Immature natural killer cell (primary cell): ENCODE measurements at regions not wholly inside any gene's neighbourhood (a gene's known extent, or its start where the extent isn't known, plus 50 kb on each side); places are given as distances from the start of the nearest gene placed in this dataset.

Source experiments
- DNase-seq, 3 donors: peaks; one replicate each; pipeline ENCODE4 v3.0.0; 2022; ENCODE audit warnings: mixed read lengths in 1 of 3
- H3K27ac Mint-ChIP-seq, 6 donors: one replicate each; pipeline ENCODE4 v1.8.0; 2020; ENCODE audit warnings: mixed read lengths in 6 of 6, mild to moderate bottlenecking in 5 of 6, inconsistent platforms in 4 of 6, moderate library complexity in 3 of 6
- H3K27me3 Mint-ChIP-seq, 3 donors: one replicate each; pipeline ENCODE4 v1.8.0; 2020 to 2021; ENCODE audit warnings: low read depth in 3 of 3, mild to moderate bottlenecking in 3 of 3, mixed read lengths in 3 of 3, moderate library complexity in 3 of 3, inconsistent platforms in 1 of 3
- H3K36me3 Mint-ChIP-seq, 3 donors: one replicate each; pipeline ENCODE4 v1.8.0; 2020; ENCODE audit warnings: mixed read lengths in 3 of 3, inconsistent platforms in 2 of 3, mild to moderate bottlenecking in 2 of 3
- H3K4me1 Mint-ChIP-seq, 2 donors: one replicate each; pipeline ENCODE4 v1.8.0; 2020; ENCODE audit warnings: inconsistent platforms in 2 of 2, mild to moderate bottlenecking in 2 of 2, mixed read lengths in 2 of 2, moderate library complexity in 1 of 2
- H3K4me3 Mint-ChIP-seq, 5 donors: one replicate each; pipeline ENCODE4 v1.8.0; 2020; ENCODE audit warnings: mild to moderate bottlenecking in 5 of 5, mixed read lengths in 5 of 5, inconsistent platforms in 3 of 5, moderate library complexity in 3 of 5
- H3K9me3 Mint-ChIP-seq, 6 donors: one replicate each; pipeline ENCODE4 v1.8.0; 2020; ENCODE audit warnings: mild to moderate bottlenecking in 6 of 6, mixed read lengths in 6 of 6, inconsistent platforms in 4 of 6, moderate library complexity in 3 of 6

GRCh38 chr10:3901370-3901769, 116.4 kb upstream of the KLF6 start:
- peak overlapping the region in 4 of 6 donors; percentile 28 to 79 (median 36) for H3K27ac Mint-ChIP-seq
- H3K27me3 Mint-ChIP-seq, result peaks cover 0 to 2% (median 2%) of the 10 kb centered on the region in 3 donors
- no peaks in the 10 kb centered on the region for H3K9me3 Mint-ChIP-seq
- H3K36me3 Mint-ChIP-seq, result no peaks in the 10 kb centered on the region
- no peak overlapping the region for H3K4me3 Mint-ChIP-seq
- no peak for DNase-seq
- peaks cover 11 to 13% of the 10 kb centered on the region in 2 donors for H3K4me1 Mint-ChIP-seq

DNA sequence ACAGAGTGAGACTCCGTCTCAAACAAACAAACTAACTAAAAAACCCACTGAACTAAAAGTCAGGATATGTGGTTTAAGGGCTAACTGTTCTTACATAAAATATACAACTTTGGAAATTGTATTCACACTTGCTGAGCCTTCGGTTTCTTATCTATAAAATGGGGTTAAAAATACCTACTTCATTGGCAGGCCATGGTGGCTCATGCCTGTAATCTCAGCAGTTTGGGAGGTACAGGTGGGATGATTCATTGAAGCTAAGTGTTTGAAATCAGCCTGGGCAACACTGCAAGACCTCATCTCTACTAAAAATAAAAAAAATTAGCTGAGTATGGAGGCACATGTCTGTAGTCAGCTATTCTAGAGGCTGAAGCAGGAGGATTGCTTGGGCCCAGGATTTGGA, 115.4 kb upstream of the KLF6 start:
- no peak overlapping the region for H3K4me3 Mint-ChIP-seq
- H3K36me3 Mint-ChIP-seq, result no peaks in the 10 kb centered on the region
- H3K9me3 Mint-ChIP-seq, result no peaks in the 10 kb centered on the region
- DNase-seq, result no peak
- peaks cover 11 to 13% of the 10 kb centered on the region in 2 donors for H3K4me1 Mint-ChIP-seq
- H3K27me3 Mint-ChIP-seq, result peaks cover 0 to 2% (median 2%) of the 10 kb centered on the region in 3 donors
- no peak overlapping the region for H3K27ac Mint-ChIP-seq

- Mint-ChIP-seq H3K9me3 (no peaks in the 10 kb centered on the region), H3K27me3 (peaks cover 0 to 2% (median 0%) of the 10 kb centered on the region in 3 donors), H3K36me3 (no peaks in the 10 kb centered on the region), H3K4me3 (no peak overlapping the region), H3K4me1 (peaks cover 19 to 27% of the 10 kb centered on the region in 2 donors), H3K27ac (no peak overlapping the region)
- DNase-seq, result no peak
These were observed 113.8 kb upstream of the KLF6 start for GRCh38 chr10:3898821-3899220.

DNA sequence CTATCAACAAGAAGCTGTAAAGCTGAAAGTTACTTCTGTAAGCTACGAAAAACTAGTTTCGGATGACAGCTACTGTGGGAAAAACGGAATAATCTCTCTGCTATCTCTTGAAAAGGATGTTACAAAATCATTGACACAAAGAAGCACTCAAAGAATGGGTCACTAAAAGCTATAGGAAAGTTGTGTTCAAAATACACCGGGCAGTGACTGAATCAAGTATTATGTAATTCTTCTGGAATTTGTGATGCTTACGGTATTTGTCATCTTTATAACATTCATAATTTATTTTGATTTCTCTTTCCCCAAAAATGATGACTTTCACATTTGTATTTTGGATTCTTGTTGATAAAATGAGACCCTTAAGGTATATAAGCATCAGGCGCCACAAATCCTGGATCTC, 112.1 kb upstream of the KLF6 start:
- H3K27ac Mint-ChIP-seq, result no peak overlapping the region
- H3K4me3 Mint-ChIP-seq, result no peak overlapping the region
- H3K27me3 Mint-ChIP-seq, result peaks cover 0 to 8% (median 0%) of the 10 kb centered on the region in 3 donors

DNA sequence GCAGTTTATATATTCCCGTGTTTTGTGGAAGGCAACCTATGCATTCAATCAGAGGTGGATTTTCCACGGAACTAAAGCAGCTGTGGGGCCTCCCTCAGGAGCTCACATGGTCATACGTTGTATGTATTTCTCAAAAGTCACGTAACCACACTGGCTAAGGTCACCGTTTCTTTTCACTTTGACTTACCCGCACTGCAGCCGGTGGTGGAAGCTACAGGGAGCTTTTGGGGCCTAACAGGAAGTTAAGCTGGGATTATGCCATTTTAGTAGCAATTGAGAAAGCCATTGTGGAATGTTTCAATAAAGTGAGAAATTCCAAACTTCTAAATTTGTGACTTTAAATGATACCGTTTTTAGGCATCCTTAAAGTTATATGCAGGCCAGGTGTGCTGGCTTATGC, 111.2 kb upstream of the KLF6 start:
- Mint-ChIP-seq H3K4me1 (peaks cover 34 to 40% of the 10 kb centered on the region in 2 donors), H3K27ac (peak overlapping the region in 1 of 6 donors; percentile 11), H3K4me3 (no peak overlapping the region), H3K36me3 (no peaks in the 10 kb centered on the region), H3K27me3 (peaks cover 0 to 8% (median 0%) of the 10 kb centered on the region in 3 donors), H3K9me3 (no peaks in the 10 kb centered on the region)
- no peak for DNase-seq

More for the DNA sequence above, 112.1 kb upstream of the KLF6 start:
- no peaks in the 10 kb centered on the region for H3K36me3 Mint-ChIP-seq
- no peak for DNase-seq
- peaks cover 29 to 36% of the 10 kb centered on the region in 2 donors for H3K4me1 Mint-ChIP-seq
- no peaks in the 10 kb centered on the region for H3K9me3 Mint-ChIP-seq

- H3K4me1 Mint-ChIP-seq, result peaks cover 37 to 42% of the 10 kb centered on the region in 2 donors
- H3K4me3 Mint-ChIP-seq, result peak overlapping the region in 1 of 5 donors; percentile 29
- DNase-seq, result no peak
- H3K9me3 Mint-ChIP-seq, result no peaks in the 10 kb centered on the region
- H3K27me3 Mint-ChIP-seq, result peaks cover 0 to 8% (median 0%) of the 10 kb centered on the region in 3 donors
- H3K36me3 Mint-ChIP-seq, result no peaks in the 10 kb centered on the region
- H3K27ac Mint-ChIP-seq, result peak overlapping the region in 4 of 6 donors; percentile 9 to 80 (median 64)
These were observed 110.1 kb upstream of the KLF6 start for GRCh38 chr10:3895045-3895631.

DNA sequence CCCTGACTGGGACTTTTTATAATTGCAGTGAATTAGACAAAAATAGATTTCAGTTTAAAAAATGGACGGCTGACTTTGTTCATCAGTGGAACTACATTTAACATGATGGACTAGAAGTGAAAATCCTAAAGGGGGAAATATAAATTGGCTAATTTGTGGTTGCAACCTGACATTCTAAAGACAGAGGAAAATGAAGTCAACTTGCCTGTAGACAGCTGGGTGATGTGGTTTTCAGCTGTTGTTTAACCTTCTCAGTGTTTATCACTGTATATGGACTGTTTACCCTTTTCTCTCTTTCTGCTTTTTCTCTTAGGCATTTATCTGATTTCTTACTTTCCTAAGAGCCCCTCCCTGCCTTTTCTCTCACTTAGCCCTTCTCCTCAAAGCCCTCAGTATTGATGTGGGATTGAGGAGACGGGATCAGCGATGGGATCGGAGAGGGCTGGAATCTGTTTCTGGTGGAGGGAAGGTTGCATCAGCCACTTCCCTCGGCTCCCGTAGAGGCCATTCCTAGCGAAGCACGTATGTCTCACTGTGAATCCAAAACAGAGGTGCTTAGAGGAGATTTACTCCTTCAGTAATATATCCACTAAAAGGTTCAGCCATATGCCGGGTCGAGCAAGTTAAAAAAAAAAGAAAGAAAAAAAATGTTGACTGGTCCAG, 109.0 kb upstream of the KLF6 start:
- H3K36me3 Mint-ChIP-seq, result no peaks in the 10 kb centered on the region
- DNase-seq, result peak in 1 of 3 donors; percentile 19
- H3K27ac Mint-ChIP-seq, result peak overlapping the region; percentile 68 to 95 (median 82)
- H3K4me1 Mint-ChIP-seq, result peaks cover 37 to 42% of the 10 kb centered on the region in 2 donors
- H3K9me3 Mint-ChIP-seq, result no peaks in the 10 kb centered on the region
- peak overlapping the region in 1 of 5 donors; percentile 53 for H3K4me3 Mint-ChIP-seq
- peaks cover 0 to 8% (median 0%) of the 10 kb centered on the region in 3 donors for H3K27me3 Mint-ChIP-seq

- H3K4me3 Mint-ChIP-seq, result peak overlapping the region; percentile 45 to 77 (median 58)
- no peaks in the 10 kb centered on the region for H3K9me3 Mint-ChIP-seq
- peak overlapping the region; percentile 85 to 95 (median 92) for H3K27ac Mint-ChIP-seq
- no peaks in the 10 kb centered on the region for H3K36me3 Mint-ChIP-seq
- H3K4me1 Mint-ChIP-seq, result peaks cover 37 to 42% of the 10 kb centered on the region in 2 donors
- H3K27me3 Mint-ChIP-seq, result peaks cover 0 to 8% (median 3%) of the 10 kb centered on the region in 3 donors
- DNase-seq, result peak; percentile 71 to 79 (median 79)
These were observed 107.7 kb upstream of the KLF6 start for GRCh38 chr10:3892440-3893425.

DNA sequence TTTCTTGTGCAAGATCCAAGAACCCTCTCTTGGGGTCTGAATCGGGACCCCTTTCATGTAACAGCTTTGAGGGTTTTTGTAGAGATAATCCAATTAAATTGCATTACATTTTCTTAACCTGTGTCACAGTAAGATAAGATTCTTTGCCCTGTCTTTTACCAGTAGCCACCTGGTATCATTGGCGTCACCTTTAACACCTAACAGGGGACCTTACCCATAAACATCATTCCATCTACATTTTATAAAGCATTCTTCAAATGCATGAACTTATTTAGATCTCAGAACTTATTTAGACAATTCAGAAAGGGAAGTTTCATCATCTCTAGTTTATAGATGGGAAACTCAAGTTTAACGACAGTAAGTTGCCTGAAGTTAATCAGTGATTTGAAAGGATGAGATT, 106.4 kb upstream of the KLF6 start:
- DNase-seq, result no peak
- Mint-ChIP-seq H3K27ac (peak overlapping the region; percentile 85 to 95 (median 92)), H3K4me1 (peaks cover 37 to 42% of the 10 kb centered on the region in 2 donors), H3K36me3 (no peaks in the 10 kb centered on the region), H3K9me3 (no peaks in the 10 kb centered on the region), H3K27me3 (peaks cover 0 to 8% (median 3%) of the 10 kb centered on the region in 3 donors), H3K4me3 (peak overlapping the region in 1 of 5 donors; percentile 10)

- Mint-ChIP-seq H3K9me3 (no peaks in the 10 kb centered on the region), H3K36me3 (no peaks in the 10 kb centered on the region), H3K4me1 (peaks cover 37 to 42% of the 10 kb centered on the region in 2 donors), H3K27ac (peak overlapping the region in 5 of 6 donors; percentile 40 to 95 (median 90)), H3K27me3 (peaks cover 0 to 9% (median 3%) of the 10 kb centered on the region in 3 donors), H3K4me3 (peak overlapping the region in 1 of 5 donors; percentile 10)
- DNase-seq, result no peak
These were observed 105.8 kb upstream of the KLF6 start for GRCh38 chr10:3890602-3891352.

DNA sequence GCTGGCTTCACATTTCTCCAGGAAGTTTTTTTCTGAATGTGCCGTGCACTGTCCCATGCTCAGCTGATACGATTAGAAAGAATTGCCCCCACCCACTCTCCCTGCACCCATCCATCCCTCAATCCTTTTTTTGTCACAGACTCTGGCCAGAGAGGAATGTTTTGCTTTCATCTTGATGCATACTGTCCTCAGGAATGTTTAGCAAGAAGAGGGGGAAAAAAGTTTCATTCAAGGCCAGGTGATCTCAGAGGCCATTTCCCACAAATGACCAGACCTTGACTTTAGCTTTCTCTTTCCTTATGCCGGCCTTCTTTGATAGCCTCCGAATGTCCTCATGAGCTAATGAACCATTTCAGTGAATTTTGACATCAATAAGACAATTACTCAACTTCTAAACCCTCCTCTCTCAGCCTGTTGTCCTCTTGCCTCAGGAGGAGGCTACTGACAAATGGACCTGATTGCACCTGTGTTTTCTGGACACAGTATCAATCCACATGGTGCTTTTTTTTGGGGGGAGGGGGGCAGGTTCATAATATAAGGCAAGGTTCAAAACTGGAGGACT, 105.0 kb upstream of the KLF6 start:
- Mint-ChIP-seq H3K9me3 (no peaks in the 10 kb centered on the region), H3K27ac (peak overlapping the region in 3 of 6 donors; percentile 16 to 90 (median 81)), H3K4me3 (no peak overlapping the region)

DNA sequence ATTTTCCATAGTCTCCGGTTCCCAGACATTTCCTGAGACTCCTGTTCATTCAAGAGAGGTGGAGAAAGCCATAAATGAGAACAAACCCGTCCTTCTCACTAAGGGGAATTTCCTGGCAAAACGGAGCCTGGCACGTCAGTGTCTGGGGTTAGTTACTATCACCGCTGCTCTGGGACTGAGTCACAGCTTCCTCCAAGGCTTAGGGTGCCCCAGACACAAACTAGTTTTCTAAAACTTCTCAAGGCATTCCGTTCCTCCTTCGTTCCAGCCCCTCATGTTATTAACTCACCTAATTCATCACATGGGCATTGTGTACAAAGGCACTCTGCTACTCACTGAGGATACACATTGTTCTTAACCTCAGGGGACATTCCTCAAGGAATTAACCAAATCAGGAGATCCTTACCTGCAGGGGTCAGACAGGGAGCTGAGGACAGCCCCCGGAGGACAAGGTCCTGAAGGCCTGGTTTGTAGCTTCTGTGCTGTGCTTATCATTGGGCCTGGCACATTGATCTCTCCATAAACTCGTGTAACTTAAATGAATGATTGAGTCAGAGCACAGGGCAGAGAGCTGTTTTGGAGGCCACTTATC, 103.0 kb upstream of the KLF6 start:
- Mint-ChIP-seq H3K4me3 (peak overlapping the region in 1 of 5 donors; percentile 65), H3K36me3 (no peaks in the 10 kb centered on the region), H3K27me3 (peaks cover 0 to 10% (median 3%) of the 10 kb centered on the region in 3 donors), H3K9me3 (no peaks in the 10 kb centered on the region), H3K4me1 (peaks cover 20 to 21% of the 10 kb centered on the region in 2 donors), H3K27ac (peak overlapping the region in 4 of 6 donors; percentile 17 to 94 (median 74))
- DNase-seq, result peak in 1 of 3 donors; percentile 60

More for the DNA sequence above, 105.0 kb upstream of the KLF6 start:
- Mint-ChIP-seq H3K4me1 (peaks cover 37 to 40% of the 10 kb centered on the region in 2 donors), H3K27me3 (peaks cover 0 to 11% (median 3%) of the 10 kb centered on the region in 3 donors), H3K36me3 (no peaks in the 10 kb centered on the region)
- no peak for DNase-seq
